SKM-1 (cell line): ENCODE measurements at regions not wholly inside any gene's neighbourhood (a gene's known extent, or its start where the extent isn't known, plus 50 kb on each side); places are given as distances from the start of the nearest gene placed in this dataset.
A peak's percentile ranks its signal among the peaks of the same experiment; 100 is the strongest.
"Not testable (repeated sequence)": the region's sequence is repeated elsewhere in the genome, so short reads cannot be mapped to it uniquely, and the experiment has no call there.

Experiments used
- DNase-seq: peaks from one replicate; lab custom pipeline; 2025; ENCODE audit not compliant: unreplicated experiment; lab: John Stamatoyannopoulos, UW

- not testable (repeated sequence) for DNase-seq
Measured at GRCh38 chr4:82301390-82301789, 72.4 kb downstream of the HNRNPD start.

GRCh38 chr4:82293304-82293703 lies 80.5 kb downstream of the HNRNPD start:
- no peak for DNase-seq

GRCh38 chr4:82287720-82288119 lies 86.1 kb downstream of the HNRNPD start:
- no peak for DNase-seq

- peak; percentile 91 for DNase-seq
Measured at GRCh38 chr4:82284858-82285805, 88.7 kb downstream of the HNRNPD start.

- no peak for DNase-seq
Measured at GRCh38 chr4:82284475-82284857, 89.3 kb downstream of the HNRNPD start.

- no peak for DNase-seq
Measured at GRCh38 chr4:82282875-82283274, 90.9 kb downstream of the HNRNPD start.

GRCh38 chr4:82279550-82279949 lies 94.2 kb downstream of the HNRNPD start:
- not testable (repeated sequence) for DNase-seq

- no peak for DNase-seq
Measured at GRCh38 chr4:82276332-82276640, 97.5 kb downstream of the HNRNPD start.

GRCh38 chr4:82275431-82276331 lies 98.1 kb downstream of the HNRNPD start:
- DNase-seq, result no peak

GRCh38 chr4:82274700-82275099 lies 99.1 kb downstream of the HNRNPD start:
- DNase-seq, result not testable (repeated sequence)

- not testable (repeated sequence) for DNase-seq
Measured at GRCh38 chr4:82272523-82272922, 101.3 kb downstream of the HNRNPD start.

GRCh38 chr4:82271915-82272480 lies 101.8 kb downstream of the HNRNPD start:
- not testable (repeated sequence) for DNase-seq

- no peak for DNase-seq
Measured at GRCh38 chr4:82268826-82269193, 105.0 kb downstream of the HNRNPD start.

- peak; percentile 88 for DNase-seq
Measured at GRCh38 chr4:82268050-82268825, 105.6 kb downstream of the HNRNPD start.

GRCh38 chr4:82267506-82267905 lies 106.3 kb downstream of the HNRNPD start:
- no peak for DNase-seq

GRCh38 chr4:82266345-82266744 lies 107.4 kb downstream of the HNRNPD start:
- no peak for DNase-seq

- no peak for DNase-seq
Measured at GRCh38 chr4:82261084-82261483, 112.7 kb downstream of the HNRNPD start.

- no peak for DNase-seq
Measured at GRCh38 chr4:82260632-82261031, 113.2 kb downstream of the HNRNPD start.

GRCh38 chr4:82256718-82257117 lies 117.1 kb downstream of the HNRNPD start:
- DNase-seq, result no peak

- DNase-seq, result no peak
Measured at GRCh38 chr4:82255657-82256056, 118.1 kb downstream of the HNRNPD start.
